GM18907 (cell line): ENCODE measurements at regions not wholly inside any gene's neighbourhood (a gene's known extent, or its start where the extent isn't known, plus 50 kb on each side); places are given as distances from the start of the nearest gene placed in this dataset.

Source experiments
- ATAC-seq: cut with Tn5 transposase; IDR thresholded peaks from one replicate; pipeline ENCODE4 v1.9.1; 2021; ENCODE audit warnings: mild to moderate bottlenecking, moderate library complexity; ENCODE audit not compliant: unreplicated experiment

DNA sequence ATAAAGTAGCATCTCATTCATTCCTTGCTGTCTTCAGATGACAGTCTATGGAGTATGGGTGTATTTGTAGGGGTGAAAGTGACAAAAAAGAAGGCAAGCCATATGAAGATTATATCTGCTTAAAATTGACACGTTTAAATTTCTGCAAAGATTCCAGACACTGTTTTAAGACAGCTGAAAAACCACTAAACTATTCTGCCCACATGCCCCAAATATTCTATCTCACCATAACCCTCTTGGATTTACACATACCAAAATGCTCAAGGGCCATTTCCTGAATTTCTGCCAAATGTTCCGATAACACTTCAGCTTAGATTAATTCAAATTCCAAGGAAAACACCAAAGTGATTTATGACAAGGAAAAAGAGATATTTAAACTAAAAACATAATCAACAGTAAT, 99.9 kb upstream of the IL6 start:
- ATAC-seq: no peak

DNA sequence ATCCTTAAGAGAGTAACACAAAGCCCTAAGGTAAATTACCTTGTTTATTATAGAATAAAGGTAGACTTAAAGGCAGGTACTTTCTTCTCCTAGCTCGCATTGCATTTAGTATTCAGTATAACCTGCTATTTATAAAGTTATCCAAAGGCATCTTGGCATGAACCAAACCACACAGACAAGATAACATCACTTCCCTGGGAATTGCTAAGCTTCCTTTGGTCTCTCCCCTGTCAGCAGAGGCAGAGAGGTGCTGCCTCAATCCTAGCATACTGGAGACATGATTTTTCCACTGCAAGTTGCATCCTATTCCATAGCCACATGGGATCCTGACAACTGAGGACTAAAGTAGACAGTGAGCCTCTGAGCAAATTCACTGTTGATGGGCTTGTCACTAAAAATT, 101.7 kb upstream of the IL6 start:
- no peak for ATAC-seq

DNA sequence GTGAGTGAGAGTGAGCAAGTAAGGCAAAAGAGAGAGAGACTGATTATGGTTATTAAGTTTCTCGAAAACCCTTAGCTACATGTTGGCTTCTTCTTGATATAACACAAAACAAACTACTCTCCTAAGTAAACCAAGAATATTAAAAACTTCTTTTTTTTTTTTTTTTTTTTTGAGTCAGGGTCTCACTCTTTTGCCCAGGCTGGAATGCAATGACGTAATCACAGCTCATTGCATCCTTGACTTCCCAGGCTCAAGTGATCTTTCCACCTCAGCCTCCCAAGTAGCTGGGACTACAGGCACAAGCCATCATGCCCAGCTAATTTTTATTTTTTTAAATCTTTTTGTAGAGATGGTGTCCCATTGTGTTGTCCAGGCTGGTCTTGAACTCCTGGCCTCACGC, 102.2 kb upstream of the IL6 start:
- ATAC-seq: no peak

DNA sequence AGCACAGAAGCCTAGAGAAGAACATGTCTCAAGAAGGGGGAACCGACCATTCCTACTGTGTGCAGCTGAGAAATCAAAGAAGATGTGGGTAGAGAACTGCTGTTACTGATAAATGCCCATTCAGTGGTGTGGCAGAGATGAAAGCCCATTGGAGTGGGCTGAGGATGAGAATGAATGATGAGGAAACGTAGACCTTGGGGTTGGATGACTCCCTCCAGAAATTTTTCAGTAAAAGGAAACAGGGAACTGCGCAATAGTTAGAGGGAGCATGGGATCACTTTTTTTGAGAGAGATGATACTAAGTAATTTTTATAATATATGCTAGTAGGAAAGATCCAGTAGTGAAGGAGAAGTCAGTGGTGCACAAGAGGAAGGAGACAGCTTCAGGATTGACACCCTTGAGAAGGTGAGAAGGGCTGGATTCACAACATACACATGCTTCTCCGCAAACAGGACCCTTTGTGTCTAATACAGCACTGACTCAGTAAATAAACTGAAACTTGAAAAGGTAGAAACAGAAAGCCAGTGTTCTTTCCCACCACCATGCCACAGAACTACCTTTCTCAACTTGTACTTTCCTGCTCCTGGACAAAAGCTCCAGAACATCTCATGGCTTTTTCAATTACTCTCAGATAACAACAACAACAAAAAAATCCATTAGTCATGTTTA, 104.7 kb upstream of the IL6 start:
- ATAC-seq: no peak

DNA sequence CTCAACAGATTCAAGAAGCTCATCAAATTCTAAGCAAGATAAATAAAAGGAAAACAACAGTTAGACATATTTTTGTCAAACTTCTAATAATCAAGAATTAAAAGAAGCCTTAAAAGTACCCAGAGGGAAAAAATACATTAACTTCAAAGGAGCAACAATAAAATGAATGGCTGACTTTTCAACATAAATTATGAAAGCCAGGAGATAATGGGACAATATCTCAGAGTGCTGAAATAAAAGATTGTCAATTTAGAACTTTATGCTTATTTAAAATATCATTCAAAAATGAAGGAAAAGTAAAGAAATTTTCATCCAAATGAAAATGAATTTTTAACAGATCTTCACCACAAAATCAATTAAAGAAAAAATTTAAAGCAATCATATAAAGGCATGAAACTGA, 108.5 kb upstream of the IL6 start:
- no peak for ATAC-seq

DNA sequence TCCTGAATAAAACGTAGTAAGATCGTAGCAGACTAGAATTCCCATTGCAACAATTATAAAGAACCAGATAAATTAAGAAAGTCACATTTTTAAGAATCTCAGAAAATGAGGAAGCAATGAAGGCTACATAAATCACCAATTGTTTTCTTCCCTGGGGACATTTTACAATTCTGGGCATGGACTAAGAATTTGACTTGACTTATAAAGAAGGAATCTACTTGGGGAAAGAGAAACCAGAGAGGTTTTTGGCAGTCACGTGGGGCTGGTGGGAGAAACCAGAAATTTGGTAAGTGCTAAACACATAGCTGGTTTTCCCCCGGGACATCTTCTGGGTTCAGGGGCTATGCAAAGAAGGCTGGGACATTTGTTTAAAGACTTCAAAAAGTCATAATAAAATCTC, 109.8 kb upstream of the IL6 start:
- no peak for ATAC-seq

DNA sequence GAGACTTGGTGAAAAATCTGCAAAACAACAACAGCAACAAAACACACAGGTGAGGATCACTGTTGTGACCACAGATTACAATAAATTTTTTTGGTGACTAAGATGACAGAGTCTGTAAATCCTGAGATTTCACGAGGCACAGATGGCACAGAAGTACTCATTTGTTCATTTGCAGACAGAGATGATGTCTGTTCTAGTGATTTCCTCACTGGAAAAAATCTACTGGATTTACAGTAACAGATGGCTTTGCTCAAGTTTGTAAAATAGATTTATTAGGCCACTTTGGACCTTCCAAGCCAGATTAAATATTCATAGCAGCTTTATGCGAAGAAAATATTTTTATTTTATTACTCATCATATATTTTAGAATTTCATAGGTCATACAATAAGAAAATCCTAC, 113.5 kb upstream of the IL6 start:
- no peak for ATAC-seq

DNA sequence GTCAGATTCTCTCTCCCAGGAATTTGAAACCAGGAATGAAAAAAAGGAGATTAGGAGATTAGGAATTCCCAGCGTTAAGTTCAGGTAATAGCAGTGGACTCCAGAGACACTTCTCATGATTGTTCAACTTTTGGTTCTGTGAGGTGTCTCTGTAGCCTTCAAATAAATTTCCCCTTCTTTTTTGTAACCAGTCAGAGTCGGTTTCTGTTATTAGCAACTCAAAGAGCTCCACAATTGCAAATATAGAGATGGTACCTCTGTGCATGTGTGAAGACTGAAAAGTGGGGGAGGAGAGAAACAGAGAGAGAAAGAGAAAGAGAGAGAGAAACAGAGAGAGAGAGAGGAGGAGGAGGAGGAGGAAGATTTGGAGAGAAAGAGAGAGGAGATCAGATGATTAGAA, 112.8 kb upstream of the STEAP1B start:
- ATAC-seq: no peak

DNA sequence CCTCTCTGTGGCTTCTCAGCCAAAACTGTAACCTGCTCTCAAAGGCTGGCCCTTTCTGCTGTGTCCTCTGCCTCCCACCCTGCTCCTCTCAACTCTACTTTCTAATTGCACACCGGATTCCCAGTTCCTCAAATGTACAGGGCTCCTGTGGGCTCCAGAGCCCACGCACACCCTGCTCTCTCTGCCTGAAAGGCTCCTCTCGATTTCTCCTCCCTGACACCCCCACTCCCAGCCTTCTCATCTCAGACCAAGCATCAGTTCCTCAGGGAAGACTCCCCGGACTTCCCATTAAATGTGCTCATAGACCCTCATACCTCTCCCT, 111.7 kb upstream of the STEAP1B start:
- ATAC-seq: no peak

DNA sequence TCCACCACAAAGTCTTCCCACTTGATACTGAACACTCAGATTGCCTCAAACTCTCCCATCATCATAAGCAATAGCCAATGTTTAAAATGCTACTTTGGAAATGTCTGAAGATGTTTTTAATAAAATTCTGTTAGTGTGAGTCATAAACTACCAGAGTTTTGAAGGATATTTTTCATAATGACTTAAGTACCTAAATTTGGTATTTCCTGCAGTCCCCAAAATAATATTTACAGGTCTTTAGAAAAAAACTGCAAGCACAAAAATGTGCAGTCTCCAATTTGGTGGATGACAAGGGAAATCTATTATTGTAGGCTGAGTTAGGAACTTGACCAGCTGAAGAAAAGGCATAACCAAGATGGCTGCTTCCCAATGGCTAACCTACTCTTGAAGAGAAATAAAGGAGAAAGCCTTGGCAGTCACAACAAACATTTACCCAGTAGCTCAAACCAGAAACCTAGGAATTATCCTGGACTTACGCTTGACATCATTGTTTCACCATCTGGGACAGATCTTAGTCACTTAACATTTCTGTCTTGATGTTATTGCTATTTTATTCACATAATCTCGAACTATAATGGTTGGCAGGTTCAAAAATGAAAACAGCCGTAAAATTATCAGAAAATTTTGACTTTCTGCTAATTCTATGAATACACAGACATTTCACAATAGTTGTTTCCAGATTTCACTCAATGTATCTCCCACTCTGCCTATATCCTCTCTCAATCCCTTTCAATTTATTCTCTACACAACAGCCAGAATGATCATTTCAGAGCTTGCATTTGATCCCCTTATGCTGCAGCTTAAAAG, 111.2 kb upstream of the STEAP1B start:
- no peak for ATAC-seq

DNA sequence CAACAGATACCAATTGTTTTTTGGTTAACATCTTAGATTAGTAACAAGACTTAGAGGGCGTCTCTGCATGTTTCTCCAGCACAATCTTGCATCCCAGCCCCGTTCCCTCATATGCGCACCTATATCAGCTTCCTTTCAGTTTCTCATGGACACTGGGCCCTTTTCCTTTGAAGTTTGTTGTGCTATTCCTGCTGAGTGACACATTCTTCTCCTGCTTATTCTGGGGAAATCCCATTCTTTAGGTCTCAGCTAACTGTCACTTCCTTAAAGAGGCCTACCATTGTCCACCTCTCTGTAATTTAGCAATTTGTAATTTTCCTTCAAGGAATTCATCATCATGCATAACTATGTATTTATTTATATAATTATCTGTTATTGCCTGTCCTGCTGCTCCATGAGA, 110.3 kb upstream of the STEAP1B start:
- no peak for ATAC-seq

DNA sequence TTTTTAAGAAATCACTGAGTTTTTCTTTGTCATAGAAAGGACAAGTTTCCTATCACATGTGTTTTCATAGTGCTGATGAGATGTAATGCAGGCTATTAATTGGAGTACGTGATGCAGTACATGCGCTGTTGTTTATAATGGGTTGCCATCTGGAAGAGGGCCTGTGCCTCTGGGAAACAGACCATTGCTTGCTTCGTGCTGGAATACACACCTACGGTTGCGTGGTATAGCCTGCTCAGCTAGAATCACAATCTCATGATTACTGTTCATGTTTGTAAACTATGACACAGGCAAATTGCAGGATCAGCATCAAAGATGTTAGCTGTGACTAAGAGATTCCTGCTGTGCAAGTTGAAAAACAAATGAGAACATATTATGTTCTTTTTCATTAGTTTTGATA, 107.2 kb upstream of the STEAP1B start:
- ATAC-seq: no peak

DNA sequence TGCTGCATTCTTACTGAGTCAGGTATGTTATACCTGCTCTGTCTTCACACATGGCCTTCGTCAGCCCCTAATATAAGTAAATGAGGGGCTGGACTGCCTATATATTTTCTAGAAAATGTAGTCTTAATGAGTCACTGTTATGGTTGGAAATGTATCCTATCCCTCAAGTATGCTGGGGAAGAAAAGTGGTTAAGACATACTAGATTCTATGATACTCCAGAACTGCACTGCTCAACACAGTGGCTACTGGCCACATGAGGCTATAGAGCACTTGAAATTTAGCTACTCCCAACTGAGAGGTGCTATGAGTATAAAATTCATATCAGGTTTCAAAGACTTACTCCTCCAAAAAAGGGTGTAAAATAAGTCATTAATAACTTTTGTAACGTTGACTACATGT, 104.3 kb upstream of the STEAP1B start:
- no peak for ATAC-seq

DNA sequence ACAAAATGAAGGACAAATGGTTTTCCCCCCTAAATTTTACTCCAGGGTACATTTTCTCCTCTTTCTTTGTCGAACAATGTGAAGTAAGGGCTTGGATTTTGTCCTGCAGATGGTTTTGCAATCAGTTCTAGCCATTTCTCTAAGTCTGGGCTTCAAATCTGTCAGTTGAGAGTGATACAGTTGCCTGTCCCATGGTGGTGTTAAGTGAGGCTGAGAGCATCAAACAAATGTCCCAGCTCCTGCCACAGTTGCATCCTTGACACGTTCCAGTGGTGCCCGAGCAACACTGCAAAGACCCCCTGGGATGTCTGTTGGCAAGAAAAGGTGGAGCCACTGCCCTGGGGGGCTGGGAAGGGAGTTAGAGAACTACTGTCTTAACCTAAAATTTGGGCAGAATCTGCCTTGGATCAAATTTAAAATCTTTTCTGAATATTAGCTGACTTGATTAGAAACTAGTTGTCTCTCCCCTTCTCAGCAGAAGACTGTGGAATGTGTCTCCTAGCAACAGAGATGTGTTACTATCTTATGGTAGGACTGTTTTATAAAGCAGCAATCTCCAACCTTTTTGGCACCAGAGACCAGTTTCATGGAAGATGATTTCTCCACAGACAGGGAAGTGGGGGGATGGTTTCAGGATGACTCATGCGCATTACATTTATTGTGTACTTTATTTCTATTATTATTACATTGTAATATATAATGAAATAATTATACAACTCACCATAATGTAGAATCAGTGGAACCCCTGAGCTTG, 102.0 kb upstream of the STEAP1B start:
- ATAC-seq: no peak

DNA sequence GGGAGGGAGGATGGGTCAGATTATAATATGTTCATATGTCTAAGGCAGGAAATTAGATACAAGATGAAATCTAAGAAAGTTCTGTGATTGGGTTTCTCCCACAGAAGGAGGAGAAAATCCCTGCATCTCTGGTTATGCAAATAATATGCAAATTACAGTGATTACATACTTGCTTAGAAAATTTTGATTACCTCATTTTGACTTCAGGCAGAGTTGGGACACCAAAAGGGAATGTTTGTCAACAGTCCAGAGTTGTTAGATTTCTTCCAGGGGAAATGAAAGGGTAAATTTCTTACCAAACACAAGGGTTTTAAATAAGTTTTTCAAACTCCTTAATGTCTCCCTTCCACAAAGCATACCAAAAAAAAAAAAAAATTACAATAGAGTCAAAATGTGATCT, 101.4 kb upstream of the STEAP1B start:
- no peak for ATAC-seq

DNA sequence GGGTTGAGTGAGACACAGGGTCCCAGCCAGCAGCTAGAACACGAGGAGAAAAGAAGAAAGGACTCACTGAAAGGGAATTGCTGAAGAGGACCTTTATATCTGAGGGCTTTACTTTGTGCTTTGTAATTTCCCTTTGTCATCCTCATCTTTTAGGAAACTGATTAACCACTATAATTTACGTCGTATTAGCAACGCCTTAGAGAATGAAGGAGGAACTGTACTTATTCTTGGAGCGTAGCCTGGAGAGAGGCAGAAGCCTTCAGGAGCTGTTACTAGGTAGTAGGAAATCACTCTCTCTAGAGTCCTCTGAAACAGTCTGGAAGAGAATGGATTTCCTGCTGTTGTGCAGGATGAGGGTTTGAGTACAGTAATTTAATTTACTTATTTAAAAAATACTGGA, 101.0 kb upstream of the STEAP1B start:
- ATAC-seq: no peak

DNA sequence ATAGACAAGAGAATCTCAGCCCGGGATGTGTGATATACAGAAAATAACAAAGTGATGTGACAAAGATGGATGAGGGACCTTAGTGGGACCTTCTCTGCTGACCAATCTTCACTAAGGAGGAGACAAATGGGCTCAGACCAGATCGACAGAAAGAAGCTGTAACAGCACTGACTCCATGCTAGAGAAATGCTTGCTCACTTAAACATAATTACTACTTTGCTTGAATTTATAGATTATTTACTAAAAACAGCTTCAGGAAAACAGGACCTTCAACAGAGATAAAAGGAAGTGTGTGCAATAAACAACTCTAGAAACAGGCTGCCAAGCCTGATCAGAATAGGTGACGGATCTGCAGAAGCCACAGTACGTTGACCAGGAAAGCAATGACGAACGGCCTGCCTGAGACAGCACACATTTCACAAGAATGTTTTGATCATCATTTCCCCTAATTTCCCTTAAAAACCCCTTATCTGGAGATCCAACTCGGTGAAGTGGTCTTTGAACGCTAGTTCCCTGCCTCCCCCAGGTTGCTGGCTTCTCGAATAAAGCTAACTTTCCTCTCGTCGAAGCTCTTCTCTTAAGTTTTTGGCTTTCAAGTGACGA, 98.4 kb upstream of the STEAP1B start:
- ATAC-seq: no peak

DNA sequence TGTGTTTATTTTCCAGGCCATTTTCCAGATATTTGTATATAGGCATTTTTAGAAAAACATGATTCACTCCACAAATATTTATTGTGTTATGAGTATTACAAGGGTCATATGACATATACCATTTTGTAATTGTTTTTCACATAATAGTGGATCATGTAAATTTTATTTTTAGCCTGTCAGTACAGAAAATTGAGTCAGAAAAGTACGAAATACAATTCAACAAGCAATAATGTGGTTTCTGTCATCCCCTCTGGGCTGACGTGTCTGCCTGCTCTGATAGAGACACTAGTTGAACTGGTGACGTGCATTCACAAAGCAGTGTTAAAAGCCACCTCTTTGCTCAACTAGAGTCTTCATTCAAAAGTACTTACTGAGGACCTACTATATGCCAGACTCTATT, 97.9 kb upstream of the STEAP1B start:
- no peak for ATAC-seq

DNA sequence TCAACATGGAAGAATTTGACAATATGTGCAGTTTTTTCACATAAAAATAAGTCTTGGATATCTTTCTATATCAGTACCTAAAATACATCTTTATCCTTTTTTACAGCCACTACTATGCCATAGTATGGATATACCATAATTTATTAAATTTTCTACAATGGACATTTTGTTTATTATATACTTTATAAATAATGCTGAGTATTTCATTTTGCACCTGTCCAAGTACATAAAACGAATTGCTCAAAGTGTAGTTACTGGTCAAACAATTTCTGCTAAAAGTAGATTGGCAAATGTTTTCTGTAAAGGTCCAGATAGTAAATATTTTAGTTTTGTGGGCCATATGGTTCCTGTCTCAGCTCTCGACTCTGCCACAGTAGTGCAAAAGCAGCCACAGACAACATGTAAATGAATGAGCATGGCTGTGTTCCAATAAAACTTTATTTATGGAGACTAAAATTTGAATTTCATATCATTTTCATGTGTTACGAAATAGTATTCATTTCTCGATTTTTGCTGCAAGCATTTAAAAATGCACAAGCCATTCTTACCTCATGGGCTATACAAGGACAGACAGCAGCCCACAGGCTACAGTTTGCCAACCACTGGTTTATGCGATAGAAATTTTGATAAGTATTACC, 96.9 kb upstream of the STEAP1B start:
- no peak for ATAC-seq

DNA sequence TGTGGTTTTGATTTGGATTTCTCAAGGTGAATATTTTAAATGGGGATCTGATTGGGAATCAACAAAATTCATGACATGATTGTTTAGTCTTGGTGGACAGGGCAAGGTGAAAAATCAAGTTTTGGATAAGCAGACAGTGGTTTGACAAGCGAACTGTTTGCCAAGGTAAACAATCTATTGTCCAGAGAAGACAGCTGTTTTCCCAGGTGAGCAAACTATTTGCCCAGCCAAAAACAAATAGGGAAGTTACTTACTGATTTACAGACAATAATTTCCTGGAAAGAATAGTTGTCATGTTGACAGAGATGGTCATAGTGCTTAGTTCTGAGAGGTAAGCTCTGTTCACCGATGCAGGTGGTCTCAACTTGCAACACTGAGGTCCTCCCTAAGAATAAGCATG, 94.0 kb upstream of the STEAP1B start:
- no peak for ATAC-seq

DNA sequence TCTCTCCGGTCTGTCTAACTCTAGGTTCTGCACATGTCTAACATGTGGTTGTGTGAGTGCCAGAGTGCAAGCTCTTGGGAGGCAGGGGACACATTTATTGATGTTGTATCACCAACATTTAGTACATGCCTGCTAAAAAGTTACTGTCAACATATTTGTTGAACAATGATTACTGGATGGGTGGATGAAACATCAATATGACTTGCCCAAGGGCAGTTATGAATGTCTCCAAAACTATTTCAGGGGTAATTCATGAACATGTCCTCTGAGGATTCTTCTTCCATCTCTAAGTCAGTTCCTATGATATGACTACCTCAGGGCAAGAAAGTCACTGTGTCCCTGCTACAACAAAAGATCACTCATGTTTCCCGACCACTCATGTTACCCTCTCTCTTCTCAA, 91.3 kb upstream of the STEAP1B start:
- ATAC-seq: no peak
